ENCODE measurements at regions not wholly inside any gene's neighbourhood (a gene's known extent, or its start where the extent isn't known, plus 50 kb on each side); places are given as distances from the start of the nearest gene placed in this dataset.

GRCh38 chr12:92360543-92360942 lies 214.9 kb upstream of the BTG1 start:
- no peak for DNase-seq (ENCODE audit: low read depth in 2 of 2)

GRCh38 chr12:92359581-92360209 lies 214.0 kb upstream of the BTG1 start:
- no peak for DNase-seq (ENCODE audit: low read depth in 2 of 2)

GRCh38 chr12:92357584-92358261 lies 212.1 kb upstream of the BTG1 start:
- no peak for DNase-seq (ENCODE audit: low read depth in 2 of 2)

GRCh38 chr12:92356425-92356824 lies 210.8 kb upstream of the BTG1 start:
- no peak for DNase-seq (ENCODE audit: low read depth in 2 of 2)

GRCh38 chr12:92349635-92350034 lies 204.0 kb upstream of the BTG1 start:
- no peak for DNase-seq (ENCODE audit: low read depth in 2 of 2)

- no peak for DNase-seq (ENCODE audit: low read depth in 2 of 2)
These were observed 196.9 kb upstream of the BTG1 start for GRCh38 chr12:92342574-92342973.

GRCh38 chr12:92341065-92341668 lies 195.5 kb upstream of the BTG1 start:
- DNase-seq (ENCODE audit: low read depth in 2 of 2) = no peak

GRCh38 chr12:92340441-92341064 lies 194.9 kb upstream of the BTG1 start:
- no peak for DNase-seq (ENCODE audit: low read depth in 2 of 2)

GRCh38 chr12:92340003-92340402 lies 194.4 kb upstream of the BTG1 start:
- no peak for DNase-seq (ENCODE audit: low read depth in 2 of 2)

GRCh38 chr12:92339198-92339821 lies 193.7 kb upstream of the BTG1 start:
- no peak for DNase-seq (ENCODE audit: low read depth in 2 of 2)

GRCh38 chr12:92338671-92339070 lies 193.0 kb upstream of the BTG1 start:
- DNase-seq (ENCODE audit: low read depth in 2 of 2) = no peak

- no peak for DNase-seq (ENCODE audit: low read depth in 2 of 2)
These were observed 192.5 kb upstream of the BTG1 start for GRCh38 chr12:92338102-92338501.

GRCh38 chr12:92337128-92337527 lies 191.5 kb upstream of the BTG1 start:
- DNase-seq (ENCODE audit: low read depth in 2 of 2) = no peak

GRCh38 chr12:92336641-92337040 lies 191.0 kb upstream of the BTG1 start:
- no peak for DNase-seq (ENCODE audit: low read depth in 2 of 2)

GRCh38 chr12:92335831-92336230 lies 190.2 kb upstream of the BTG1 start:
- no peak for DNase-seq (ENCODE audit: low read depth in 2 of 2)

GRCh38 chr12:92334552-92334951 lies 188.9 kb upstream of the BTG1 start:
- no peak for DNase-seq (ENCODE audit: low read depth in 2 of 2)

GRCh38 chr12:92332552-92332951 lies 186.9 kb upstream of the BTG1 start:
- DNase-seq (ENCODE audit: low read depth in 2 of 2) = no peak

- DNase-seq (ENCODE audit: low read depth in 2 of 2) = no peak
These were observed 185.7 kb upstream of the BTG1 start for GRCh38 chr12:92331383-92331782.

- no peak for DNase-seq (ENCODE audit: low read depth in 2 of 2)
These were observed 185.0 kb upstream of the BTG1 start for GRCh38 chr12:92330654-92331053.

GRCh38 chr12:92326877-92327276 lies 181.2 kb upstream of the BTG1 start:
- DNase-seq (ENCODE audit: low read depth in 2 of 2) = no peak

GRCh38 chr12:92324849-92325500 lies 179.3 kb upstream of the BTG1 start:
- DNase-seq (ENCODE audit: low read depth in 2 of 2) = no peak

- no peak for DNase-seq (ENCODE audit: low read depth in 2 of 2)
These were observed 166.9 kb upstream of the BTG1 start for GRCh38 chr12:92312463-92312964.

All from activated CD4-positive, alpha-beta T cell treated with anti-CD3 and anti-CD28 coated beads for 24 hours (primary cell).